SHP77 treated with DMSO at 0.1 percent for 48 hours (cell line): ENCODE measurements at regions not wholly inside any gene's neighbourhood (a gene's known extent, or its start where the extent isn't known, plus 50 kb on each side); places are given as distances from the start of the nearest gene placed in this dataset.

Source experiments
- DNase-seq: peaks from one replicate; lab custom pipeline; 2025; lab: John Stamatoyannopoulos, UW

- no peak for DNase-seq
Measured at GRCh38 chr15:70201425-70201775, 103.7 kb upstream of the TLE3 start.

- DNase-seq: no peak
Measured at GRCh38 chr15:70200511-70201424, 103.1 kb upstream of the TLE3 start.

- DNase-seq: no peak
Measured at GRCh38 chr15:70199540-70200410, 102.1 kb upstream of the TLE3 start.

GRCh38 chr15:70199124-70199482 is 101.4 kb upstream of the TLE3 start:
- DNase-seq: no peak

GRCh38 chr15:70198441-70199123 is 100.9 kb upstream of the TLE3 start:
- DNase-seq: no peak

- no peak for DNase-seq
Measured at GRCh38 chr15:70197945-70198361, 100.2 kb upstream of the TLE3 start.

- DNase-seq: no peak
Measured at GRCh38 chr15:70197318-70197944, 99.7 kb upstream of the TLE3 start.

GRCh38 chr15:70196372-70197316 is 98.9 kb upstream of the TLE3 start:
- DNase-seq: peak; percentile 71

- DNase-seq: no peak
Measured at GRCh38 chr15:70195587-70196305, 98.0 kb upstream of the TLE3 start.

GRCh38 chr15:70195171-70195570 is 97.5 kb upstream of the TLE3 start:
- no peak for DNase-seq

- no peak for DNase-seq
Measured at GRCh38 chr15:70194266-70194665, 96.5 kb upstream of the TLE3 start.

GRCh38 chr15:70193734-70194133 is 96.0 kb upstream of the TLE3 start:
- DNase-seq: no peak

- DNase-seq: no peak
Measured at GRCh38 chr15:70192490-70192889, 94.8 kb upstream of the TLE3 start.

GRCh38 chr15:70192041-70192440 is 94.3 kb upstream of the TLE3 start:
- no peak for DNase-seq

- DNase-seq: no peak
Measured at GRCh38 chr15:70190965-70191364, 93.2 kb upstream of the TLE3 start.

GRCh38 chr15:70189826-70190695 is 92.3 kb upstream of the TLE3 start:
- DNase-seq: no peak

GRCh38 chr15:70188286-70188685 is 90.6 kb upstream of the TLE3 start:
- no peak for DNase-seq

- no peak for DNase-seq
Measured at GRCh38 chr15:70187331-70187730, 89.6 kb upstream of the TLE3 start.

GRCh38 chr15:70186152-70186551 is 88.4 kb upstream of the TLE3 start:
- no peak for DNase-seq
